ENCODE measurements at regions not wholly inside any gene's neighbourhood (a gene's known extent, or its start where the extent isn't known, plus 50 kb on each side); places are given as distances from the start of the nearest gene placed in this dataset.
"Not testable (repeated sequence)": the region's sequence is repeated elsewhere in the genome, so short reads cannot be mapped to it uniquely, and the experiment has no call there.

GRCh38 chr7:131061158-131061557, 266.5 kb upstream of the MKLN1 start:
- DNase-seq, result no peak

- no peak for DNase-seq
Observed at GRCh38 chr7:131061818-131062217, 265.9 kb upstream of the MKLN1 start.

GRCh38 chr7:131066635-131067034, 261.0 kb upstream of the MKLN1 start:
- DNase-seq, result no peak

- DNase-seq, result no peak
Observed at GRCh38 chr7:131067220-131067619, 260.5 kb upstream of the MKLN1 start.

- DNase-seq, result no peak
Observed at GRCh38 chr7:131068604-131069021, 259.1 kb upstream of the MKLN1 start.

GRCh38 chr7:131071786-131072504, 255.7 kb upstream of the MKLN1 start:
- DNase-seq, result no peak

GRCh38 chr7:131072505-131073091, 255.1 kb upstream of the MKLN1 start:
- DNase-seq, result no peak

GRCh38 chr7:131074043-131074442, 253.6 kb upstream of the MKLN1 start:
- DNase-seq, result no peak

GRCh38 chr7:131074585-131074984, 253.1 kb upstream of the MKLN1 start:
- no peak for DNase-seq

- DNase-seq, result no peak
Observed at GRCh38 chr7:131075406-131075805, 252.3 kb upstream of the MKLN1 start.

GRCh38 chr7:131076032-131076431, 251.6 kb upstream of the MKLN1 start:
- no peak for DNase-seq

- no peak for DNase-seq
Observed at GRCh38 chr7:131076711-131077181, 250.9 kb upstream of the MKLN1 start.

- no peak for DNase-seq
Observed at GRCh38 chr7:131077735-131078134, 249.9 kb upstream of the MKLN1 start.

- DNase-seq, result no peak
Observed at GRCh38 chr7:131080754-131081153, 246.9 kb upstream of the MKLN1 start.

- DNase-seq, result no peak
Observed at GRCh38 chr7:131081308-131081707, 246.4 kb upstream of the MKLN1 start.

GRCh38 chr7:131083781-131084180, 243.9 kb upstream of the MKLN1 start:
- DNase-seq, result no peak

- DNase-seq, result not testable (repeated sequence)
Observed at GRCh38 chr7:131084336-131084735, 243.3 kb upstream of the MKLN1 start.

- DNase-seq, result no peak
Observed at GRCh38 chr7:131087756-131088658, 239.7 kb upstream of the MKLN1 start.

GRCh38 chr7:131090188-131090587, 237.5 kb upstream of the MKLN1 start:
- no peak for DNase-seq

GRCh38 chr7:131090886-131091692, 236.6 kb upstream of the MKLN1 start:
- no peak for DNase-seq

GRCh38 chr7:131094685-131095084, 233.0 kb upstream of the MKLN1 start:
- no peak for DNase-seq

GRCh38 chr7:131095346-131095745, 232.3 kb upstream of the MKLN1 start:
- no peak for DNase-seq

Data from NK-92 treated with Interleukin-12 subunit alpha and Interleukin-12 subunit beta, amount 100 ng/mL, for 24 hours (cell line).